VCaP (cell line): ENCODE measurements at regions not wholly inside any gene's neighbourhood (a gene's known extent, or its start where the extent isn't known, plus 50 kb on each side); places are given as distances from the start of the nearest gene placed in this dataset.
"Not testable (repeated sequence)": the region's sequence is repeated elsewhere in the genome, so short reads cannot be mapped to it uniquely, and the experiment has no call there.

Experiments
- H3K27ac ChIP-seq: fragments of 450-650 bp; 2 replicates; pipeline ENCODE4 v1.5.1; 2017
- CTCF ChIP-seq: fragments of 450-650 bp; conservative IDR thresholded peaks from 2 replicates; pipeline ENCODE4 v1.5.1; 2017; ENCODE audit warnings: mild to moderate bottlenecking, moderate library complexity

- TF ChIP-seq CTCF, result no peak
These were observed 87.2 kb downstream of the CAPZA3 start for GRCh38 chr12:18825138-18825537.

DNA sequence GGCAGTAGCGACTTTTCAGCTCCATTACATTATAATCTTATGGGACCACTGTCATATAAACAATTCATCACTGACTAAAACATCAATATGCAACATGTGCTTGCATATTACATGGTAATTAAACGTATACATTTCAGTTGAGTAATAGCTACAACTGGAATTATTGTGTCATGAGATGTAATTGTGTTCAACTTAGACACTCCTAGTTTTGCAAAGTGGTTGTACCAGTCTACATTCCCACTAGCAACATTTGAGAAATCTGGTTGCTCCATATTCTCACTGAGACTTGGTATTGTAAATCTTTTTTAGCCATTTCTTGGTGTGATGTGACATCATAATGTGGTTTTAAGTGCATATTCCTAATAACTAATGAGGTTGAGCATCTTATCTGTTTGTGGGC is 90.0 kb downstream of the CAPZA3 start:
- TF ChIP-seq CTCF, result no peak
- no peak overlapping the region for H3K27ac ChIP-seq

More at GRCh38 chr12:18825138-18825537, 87.2 kb downstream of the CAPZA3 start:
- no peak overlapping the region for H3K27ac ChIP-seq

DNA sequence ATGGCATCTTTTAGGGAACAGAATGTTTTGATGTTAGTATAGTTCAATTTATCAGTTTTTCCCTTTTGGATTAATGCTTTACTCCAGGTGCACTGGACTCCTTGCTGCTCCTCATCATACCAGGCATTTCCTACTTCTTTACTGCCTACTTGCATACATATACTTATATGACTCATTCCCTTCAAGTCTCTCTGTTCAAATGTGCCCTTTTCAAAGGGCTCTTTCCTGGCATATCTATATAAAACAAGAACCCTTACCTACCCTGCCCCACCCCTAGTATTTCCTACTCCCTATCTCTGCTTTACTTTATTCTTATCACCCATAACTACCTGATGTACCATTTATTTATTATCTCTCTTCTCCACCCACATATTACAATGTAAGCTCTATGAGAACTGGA is 90.6 kb downstream of the CAPZA3 start:
- TF ChIP-seq CTCF, result no peak
- no peak overlapping the region for H3K27ac ChIP-seq

- no peak for TF ChIP-seq CTCF
These were observed 91.1 kb downstream of the CAPZA3 start for GRCh38 chr12:18828987-18829386.

GRCh38 chr12:18832932-18833331 is 95.0 kb downstream of the CAPZA3 start:
- not testable (repeated sequence) for H3K27ac ChIP-seq

More at GRCh38 chr12:18828987-18829386, 91.1 kb downstream of the CAPZA3 start:
- no peak overlapping the region for H3K27ac ChIP-seq

DNA sequence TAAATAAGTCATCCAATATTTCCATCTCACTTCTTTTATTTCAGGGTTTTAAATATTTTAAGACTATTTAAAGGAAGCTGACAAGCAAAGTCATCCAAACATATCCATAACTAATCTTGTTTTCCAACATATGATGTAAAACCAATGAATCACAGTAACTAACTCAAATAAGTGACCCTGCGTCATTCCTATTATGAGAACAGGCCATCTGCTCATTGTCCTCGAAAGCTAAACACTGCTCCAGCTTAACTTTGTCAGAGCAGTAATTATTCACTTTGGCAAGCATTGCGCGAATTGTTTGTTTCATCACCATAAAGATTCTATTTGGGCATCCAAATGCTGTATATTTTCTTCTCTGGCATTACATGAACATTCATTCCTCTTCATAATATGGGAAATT is 99.1 kb downstream of the CAPZA3 start:
- TF ChIP-seq CTCF, result no peak

DNA sequence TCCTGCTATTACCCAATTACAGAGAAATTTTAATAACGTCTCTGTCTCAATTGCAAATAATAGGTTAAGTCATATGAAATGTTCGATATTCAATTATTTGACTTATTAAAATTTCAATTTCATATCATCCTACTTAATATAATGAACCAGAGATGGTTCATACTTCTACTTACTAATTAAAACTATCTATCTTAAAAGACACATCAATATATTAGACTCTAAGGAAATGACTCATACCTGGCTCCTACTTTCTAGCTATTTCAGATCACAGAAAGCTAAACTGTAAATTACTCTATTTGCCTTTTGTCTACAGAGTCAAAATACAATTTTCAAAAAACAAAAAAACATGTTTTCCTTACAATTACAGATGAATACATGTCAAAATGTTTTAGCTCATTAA is 99.6 kb downstream of the CAPZA3 start:
- H3K27ac ChIP-seq, result no peak overlapping the region
- no peak for TF ChIP-seq CTCF

More for the DNA sequence above, 99.1 kb downstream of the CAPZA3 start:
- no peak overlapping the region for H3K27ac ChIP-seq

DNA sequence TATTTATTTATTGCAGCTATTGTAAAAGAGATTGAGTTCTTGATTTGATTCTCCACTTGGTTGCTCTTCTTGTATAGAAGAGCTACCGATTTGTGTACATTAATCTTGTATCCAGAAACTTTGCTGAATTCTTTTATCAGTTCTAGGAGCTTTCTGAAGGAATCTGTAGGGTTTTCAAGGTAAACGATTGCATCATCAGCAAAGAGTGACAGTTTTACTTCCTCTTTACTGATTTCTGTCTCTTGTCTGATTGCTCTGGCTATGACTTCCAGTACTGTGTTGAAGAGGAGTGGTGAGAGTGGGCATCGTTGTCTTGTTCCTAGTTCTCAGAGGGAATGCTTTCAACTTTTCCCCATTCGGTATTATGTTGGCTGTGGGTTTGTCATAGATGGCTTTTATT is 103.1 kb downstream of the CAPZA3 start:
- not testable (repeated sequence) for H3K27ac ChIP-seq

- TF ChIP-seq CTCF, result no peak
- H3K27ac ChIP-seq, result no peak overlapping the region
These were observed 111.2 kb downstream of the CAPZA3 start for GRCh38 chr12:18849080-18849479.
